IMR-90 (cell line): ENCODE measurements at regions not wholly inside any gene's neighbourhood (a gene's known extent, or its start where the extent isn't known, plus 50 kb on each side); places are given as distances from the start of the nearest gene placed in this dataset.

ENCODE experiments used
- ATAC-seq: fragments of 200-7000 bp; cut with Tn5 transposase; 2 replicates; pipeline ENCODE4 v1.9.1; 2020; ENCODE audit warnings: low read depth, mild to moderate bottlenecking, moderate library complexity
- BruUV-seq: library from RNA; stranded (reverse); fragments of 400-500 nt; replicated peaks from 2 replicates; lab custom pipeline; 2021; lab: Mats Ljungman, UMichigan
- CTCF ChIA-PET: fragments of 300-600 bp; formaldehyde crosslinking; extraction: SDS; loops from one replicate; lab custom pipeline; 2021; ENCODE audit warnings: antibody characterized with exemption; lab: Yijun Ruan, JAX
- POLR2A ChIA-PET: fragments of 300-600 bp; sonication (Branson Sonifier 250); formaldehyde crosslinking; loops from one replicate; lab custom pipeline; 2022; ENCODE audit warnings: antibody characterized with exemption; ENCODE audit not compliant: unreplicated experiment; lab: Charles Lee
- DNase-seq: peaks from one replicate; pipeline ENCODE4 v3.0.0; 2013
- H2AFZ ChIP-seq: replicated peaks from 2 replicates; pipeline ENCODE3; 2013; ENCODE audit warnings: low read length, mild to moderate bottlenecking; ENCODE audit not compliant: poor library complexity
- H2AK5ac ChIP-seq: 2 replicates; pipeline ENCODE4 v1.6.1; 2013; ENCODE audit warnings: low read depth, low read length, inconsistent platforms
- H2AK9ac ChIP-seq: replicated peaks from 2 replicates; pipeline ENCODE3; 2013; ENCODE audit warnings: mild to moderate bottlenecking, low read depth, low read length, moderate library complexity; ENCODE audit not compliant: poor library complexity
- H2BK120ac ChIP-seq: 2 replicates; pipeline ENCODE4 v1.6.1; 2013; ENCODE audit warnings: low read depth, low read length, inconsistent platforms
- H2BK15ac ChIP-seq: 3 replicates; pipeline ENCODE4 v1.6.1; 2013; ENCODE audit warnings: low read depth, low read length, inconsistent platforms
- H2BK20ac ChIP-seq: 2 replicates; pipeline ENCODE4 v1.6.1; 2013; ENCODE audit warnings: low read depth, mild to moderate bottlenecking, inconsistent platforms, low read length, moderate library complexity
- H2BK5ac ChIP-seq: 2 replicates; pipeline ENCODE4 v1.6.1; 2013; ENCODE audit warnings: mild to moderate bottlenecking, low read depth, low read length, inconsistent platforms; ENCODE audit not compliant: poor library complexity, severe bottlenecking
- H3K14ac ChIP-seq: replicated peaks from 2 replicates; pipeline ENCODE4 v1.6.1; 2013; ENCODE audit warnings: low read depth, low read length, inconsistent platforms
- H3K18ac ChIP-seq: 2 replicates; pipeline ENCODE4 v1.6.1; 2013; ENCODE audit warnings: low read depth, low read length, control low read depth
- H3K23ac ChIP-seq: 2 replicates; pipeline ENCODE4 v1.6.1; 2013; ENCODE audit warnings: low read depth, low read length, inconsistent platforms
- H3K27ac ChIP-seq: 2 replicates; pipeline ENCODE4 v1.5.1; 2013; ENCODE audit warnings: mild to moderate bottlenecking, control low read depth, low read length; ENCODE audit not compliant: insufficient read depth
- H3K27me3 ChIP-seq: 2 replicates; pipeline ENCODE4 v1.6.1; 2013; ENCODE audit warnings: low read length; ENCODE audit not compliant: control insufficient read depth, insufficient read depth
- H3K36me3 ChIP-seq: 2 replicates; pipeline ENCODE4 v1.6.1; 2013; ENCODE audit warnings: low read length, mixed read lengths; ENCODE audit not compliant: control insufficient read depth, insufficient read depth
- H3K4ac ChIP-seq: 2 replicates; pipeline ENCODE4 v1.6.1; 2013; ENCODE audit warnings: low read depth, low read length, inconsistent platforms
- H3K4me1 ChIP-seq: 2 replicates; pipeline ENCODE4 v1.6.1; 2013; ENCODE audit warnings: low read length, mixed read lengths; ENCODE audit not compliant: control insufficient read depth, insufficient read depth
- H3K4me2 ChIP-seq: 2 replicates; pipeline ENCODE4 v1.6.1; 2013; ENCODE audit warnings: low read depth, mild to moderate bottlenecking, control low read depth, low read length, moderate library complexity
- H3K4me3 ChIP-seq: 2 replicates; pipeline ENCODE4 v1.5.1; 2013; ENCODE audit warnings: low read depth, mild to moderate bottlenecking, control low read depth, low read length, moderate library complexity; ENCODE audit not compliant: insufficient read depth
- H3K56ac ChIP-seq: 2 replicates; pipeline ENCODE4 v1.6.1; 2013; ENCODE audit warnings: low read length, inconsistent platforms; ENCODE audit not compliant: insufficient read depth; ENCODE audit errors: extremely low read depth
- H3K79me1 ChIP-seq, 2 experiments: 2 replicates each; pipeline ENCODE4 v1.6.1; 2013; ENCODE audit warnings: low read length in 2 of 2, inconsistent platforms in 1 of 2, low read depth in 1 of 2
- H3K9ac ChIP-seq: 2 replicates; pipeline ENCODE4 v1.6.1; 2013; ENCODE audit warnings: low read depth, low read length, control low read depth
- H3K9me1 ChIP-seq: 2 replicates; pipeline ENCODE4 v1.6.1; 2013; ENCODE audit warnings: low read length, inconsistent platforms; ENCODE audit not compliant: insufficient read depth
- H3K9me3 ChIP-seq: 2 replicates; pipeline ENCODE4 v1.6.1; 2013; ENCODE audit warnings: low read length; ENCODE audit not compliant: control insufficient read depth, insufficient read depth
- H4K20me1 ChIP-seq: 2 replicates; pipeline ENCODE4 v1.6.1; 2013; ENCODE audit warnings: low read length, inconsistent platforms; ENCODE audit not compliant: insufficient read depth
- H4K5ac ChIP-seq: 2 replicates; pipeline ENCODE4 v1.6.1; 2013; ENCODE audit warnings: mild to moderate bottlenecking, low read depth, low read length, control low read depth
- H4K8ac ChIP-seq, 2 experiments: 2 replicates each; pipeline ENCODE4 v1.6.1; 2013; ENCODE audit warnings: low read depth in 2 of 2, low read length in 2 of 2, control low read depth in 1 of 2, inconsistent platforms in 1 of 2
- H4K91ac ChIP-seq: 2 replicates; pipeline ENCODE4 v1.6.1; 2013; ENCODE audit warnings: low read depth, low read length, inconsistent platforms; ENCODE audit not compliant: insufficient read depth
- BHLHE40 ChIP-seq: fragments of 150-350 bp; IDR thresholded peaks from 2 replicates; pipeline ENCODE4 v1.6.1; 2016; ENCODE audit warnings: mild to moderate bottlenecking, low read depth, low read length
- CEBPB ChIP-seq: IDR thresholded peaks from 2 replicates; pipeline ENCODE4 v1.6.1; 2012; ENCODE audit warnings: low read depth, low read length, improper control_type of control experiment
- CHD1 ChIP-seq: IDR thresholded peaks from 2 replicates; pipeline ENCODE4 v1.6.1; 2012; ENCODE audit warnings: low read depth, low read length, improper control_type of control experiment
- FOS ChIP-seq: fragments of 150-350 bp; IDR thresholded peaks from 2 replicates; pipeline ENCODE4 v1.6.1; 2016; ENCODE audit warnings: low read depth, low read length
- MAFK ChIP-seq: IDR thresholded peaks from 2 replicates; pipeline ENCODE4 v1.6.1; 2012; ENCODE audit warnings: low read depth, low read length, improper control_type of control experiment
- MAZ ChIP-seq: IDR thresholded peaks from 2 replicates; pipeline ENCODE4 v1.6.1; 2012; ENCODE audit warnings: low read depth, mild to moderate bottlenecking, low read length, improper control_type of control experiment, moderate library complexity, borderline replicate concordance
- MXI1 ChIP-seq: IDR thresholded peaks from 2 replicates; pipeline ENCODE4 v1.6.1; 2012; ENCODE audit warnings: low read depth, mild to moderate bottlenecking, low read length, moderate library complexity, borderline replicate concordance
- NFE2L2 ChIP-seq: fragments of 150-350 bp; IDR thresholded peaks from 2 replicates; pipeline ENCODE4 v1.6.1; 2016; ENCODE audit warnings: low read depth, mild to moderate bottlenecking, low read length
- POLR2A ChIP-seq: IDR thresholded peaks from 2 replicates; pipeline ENCODE4 v1.6.1; 2012; ENCODE audit warnings: mild to moderate bottlenecking, low read depth, low read length
- RAD21 ChIP-seq: IDR thresholded peaks from 2 replicates; pipeline ENCODE4 v1.6.1; 2012; ENCODE audit warnings: low read length, improper control_type of control experiment
- RCOR1 ChIP-seq: IDR thresholded peaks from 2 replicates; pipeline ENCODE4 v1.6.1; 2012; ENCODE audit warnings: mild to moderate bottlenecking, low read length, improper control_type of control experiment; ENCODE audit not compliant: insufficient replicate concordance
- RFX5 ChIP-seq: IDR thresholded peaks from 2 replicates; pipeline ENCODE4 v1.8.0; 2012; ENCODE audit warnings: low read depth, mild to moderate bottlenecking, low read length, moderate library complexity
- SMC3 ChIP-seq: fragments of 150-350 bp; IDR thresholded peaks from 2 replicates; pipeline ENCODE4 v1.6.1; 2016; ENCODE audit warnings: low read depth, mild to moderate bottlenecking, antibody characterized with exemption, low read length, moderate library complexity
- WGBS, 2 experiments: methylation state at CpG; one replicate each; pipeline versions ENCODE4 v1.1.5 to v1.1.7; 2013; ENCODE audit warnings: missing lambda C conversion rate in 2 of 2; ENCODE audit not compliant: insufficient read length in 1 of 2; ENCODE audit errors: extremely low coverage in 2 of 2; 5-methylcytosine and 5-hydroxymethylcytosine counted together
- dilution Hi-C: fragments of 300-500 bp; cut with HindIII; formaldehyde crosslinking; loops from one replicate; pipeline ENCODE4 v1.14.3; 2018; ENCODE audit warnings: low sequenced_read_pairs; ENCODE audit not compliant: unreplicated experiment
- in situ Hi-C: fragments of 300-500 bp; cut with MboI; formaldehyde crosslinking; loops from 3 replicates; pipeline ENCODE4 v1.14.3; 2019; ENCODE audit warnings: low sequenced_read_pairs, inconsistent platforms, mixed read lengths
- intact Hi-C: fragments of 100-400 bp; cut with micrococcal nuclease; formaldehyde crosslinking; loops from 2 replicates; pipeline ENCODE4 v1.10.0; 2022
- TF ChIP-seq, protein P1 (sequence below): conservative IDR thresholded peaks from 2 replicates; pipeline ENCODE4 v1.5.1; 2012; ENCODE audit warnings: mild to moderate bottlenecking, low read depth, low read length, improper control_type of control experiment
- TF ChIP-seq, protein P2 (sequence below): fragments of 150-350 bp; IDR thresholded peaks from 2 replicates; pipeline ENCODE4 v1.6.1; 2017; ENCODE audit warnings: mild to moderate bottlenecking, antibody characterized with exemption, low read length, low read depth
- TF ChIP-seq, protein P3 (sequence below): fragments of 150-350 bp; IDR thresholded peaks from 2 replicates; pipeline ENCODE4 v1.6.1; 2016; ENCODE audit warnings: low read depth, mild to moderate bottlenecking, low read length, moderate library complexity, borderline replicate concordance

DNA sequence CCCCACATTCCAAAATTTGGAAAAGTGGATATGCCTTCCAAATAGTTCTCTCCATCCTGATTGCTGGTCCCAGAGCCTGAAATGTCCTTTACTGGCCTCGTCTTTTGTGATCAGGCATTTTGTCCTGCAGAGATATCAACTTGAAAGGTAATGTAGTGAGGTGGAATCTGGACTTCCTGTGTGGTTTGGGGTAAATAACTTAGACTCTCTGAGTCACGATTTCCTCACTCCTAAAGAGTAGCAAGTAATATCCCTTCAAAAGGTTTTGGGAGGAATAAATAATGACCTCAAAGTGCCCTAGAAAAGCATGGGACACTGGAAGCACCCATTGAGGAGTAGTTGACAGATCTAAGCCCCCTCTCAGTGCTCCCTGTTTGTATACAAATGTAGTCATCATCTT, 426.6 kb downstream of the OMA1 start:
- Histone ChIP-seq H3K36me3 (no peaks in the 10 kb centered on the region), H3K79me1 (no peaks in the 10 kb centered on the region), H2BK5ac (no peak overlapping the region), H3K4me3 (no peak overlapping the region), H2AK9ac (no peak overlapping the region), H2BK15ac (no peak overlapping the region), H3K4ac (no peak overlapping the region), H4K91ac (no peak overlapping the region), H2BK20ac (no peak overlapping the region), H2AFZ (no peak overlapping the region), H4K8ac (no peak overlapping the region), H2BK120ac (no peak overlapping the region), H3K9me1 (no peaks in the 10 kb centered on the region), H3K27me3 (no peaks in the 10 kb centered on the region), H3K56ac (no peak overlapping the region), H3K27ac (no peak overlapping the region), H3K4me2 (no peak overlapping the region), H3K9me3 (no peaks in the 10 kb centered on the region), H3K9ac (no peak overlapping the region), H3K14ac (no peak overlapping the region), H4K5ac (no peak overlapping the region), H3K18ac (no peak overlapping the region), H2AK5ac (no peak overlapping the region), H3K4me1 (no peaks in the 10 kb centered on the region), H3K23ac (no peak overlapping the region), H4K20me1 (no peaks in the 10 kb centered on the region)
- in situ Hi-C loops: no loop called here
- intact Hi-C loops: no loop called here
- DNase-seq (no peak), ATAC-seq (no peak)
- TF ChIP-seq SMC3 (no peak), FOS (no peak), RCOR1 (no peak), RFX5 (no peak), BHLHE40 (no peak), MAZ (no peak), RAD21 (no peak), MAFK (no peak), CEBPB (no peak), CHD1 (no peak), NFE2L2 (no peak), MXI1 (no peak), POLR2A (no peak)
- TF ChIP-seq, protein P1, sequence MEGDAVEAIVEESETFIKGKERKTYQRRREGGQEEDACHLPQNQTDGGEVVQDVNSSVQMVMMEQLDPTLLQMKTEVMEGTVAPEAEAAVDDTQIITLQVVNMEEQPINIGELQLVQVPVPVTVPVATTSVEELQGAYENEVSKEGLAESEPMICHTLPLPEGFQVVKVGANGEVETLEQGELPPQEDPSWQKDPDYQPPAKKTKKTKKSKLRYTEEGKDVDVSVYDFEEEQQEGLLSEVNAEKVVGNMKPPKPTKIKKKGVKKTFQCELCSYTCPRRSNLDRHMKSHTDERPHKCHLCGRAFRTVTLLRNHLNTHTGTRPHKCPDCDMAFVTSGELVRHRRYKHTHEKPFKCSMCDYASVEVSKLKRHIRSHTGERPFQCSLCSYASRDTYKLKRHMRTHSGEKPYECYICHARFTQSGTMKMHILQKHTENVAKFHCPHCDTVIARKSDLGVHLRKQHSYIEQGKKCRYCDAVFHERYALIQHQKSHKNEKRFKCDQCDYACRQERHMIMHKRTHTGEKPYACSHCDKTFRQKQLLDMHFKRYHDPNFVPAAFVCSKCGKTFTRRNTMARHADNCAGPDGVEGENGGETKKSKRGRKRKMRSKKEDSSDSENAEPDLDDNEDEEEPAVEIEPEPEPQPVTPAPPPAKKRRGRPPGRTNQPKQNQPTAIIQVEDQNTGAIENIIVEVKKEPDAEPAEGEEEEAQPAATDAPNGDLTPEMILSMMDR: no peak
- TF ChIP-seq, protein P2, sequence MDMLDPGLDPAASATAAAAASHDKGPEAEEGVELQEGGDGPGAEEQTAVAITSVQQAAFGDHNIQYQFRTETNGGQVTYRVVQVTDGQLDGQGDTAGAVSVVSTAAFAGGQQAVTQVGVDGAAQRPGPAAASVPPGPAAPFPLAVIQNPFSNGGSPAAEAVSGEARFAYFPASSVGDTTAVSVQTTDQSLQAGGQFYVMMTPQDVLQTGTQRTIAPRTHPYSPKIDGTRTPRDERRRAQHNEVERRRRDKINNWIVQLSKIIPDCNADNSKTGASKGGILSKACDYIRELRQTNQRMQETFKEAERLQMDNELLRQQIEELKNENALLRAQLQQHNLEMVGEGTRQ: no peak
- TF ChIP-seq, protein P3, sequence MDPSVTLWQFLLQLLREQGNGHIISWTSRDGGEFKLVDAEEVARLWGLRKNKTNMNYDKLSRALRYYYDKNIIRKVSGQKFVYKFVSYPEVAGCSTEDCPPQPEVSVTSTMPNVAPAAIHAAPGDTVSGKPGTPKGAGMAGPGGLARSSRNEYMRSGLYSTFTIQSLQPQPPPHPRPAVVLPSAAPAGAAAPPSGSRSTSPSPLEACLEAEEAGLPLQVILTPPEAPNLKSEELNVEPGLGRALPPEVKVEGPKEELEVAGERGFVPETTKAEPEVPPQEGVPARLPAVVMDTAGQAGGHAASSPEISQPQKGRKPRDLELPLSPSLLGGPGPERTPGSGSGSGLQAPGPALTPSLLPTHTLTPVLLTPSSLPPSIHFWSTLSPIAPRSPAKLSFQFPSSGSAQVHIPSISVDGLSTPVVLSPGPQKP: no peak
- BruUV-seq: no TSS peak
- dilution Hi-C loops: no loop called here
- ChIA-PET CTCF (no interaction called here), POLR2A (no interaction called here)
- no CpG with 5 or more reads among the region's 2 CpGs for WGBS, 2 experiments
